ENCODE measurements at regions not wholly inside any gene's neighbourhood (a gene's known extent, or its start where the extent isn't known, plus 50 kb on each side); places are given as distances from the start of the nearest gene placed in this dataset.
"Not testable (repeated sequence)": the region's sequence is repeated elsewhere in the genome, so short reads cannot be mapped to it uniquely, and the experiment has no call there.

DNA sequence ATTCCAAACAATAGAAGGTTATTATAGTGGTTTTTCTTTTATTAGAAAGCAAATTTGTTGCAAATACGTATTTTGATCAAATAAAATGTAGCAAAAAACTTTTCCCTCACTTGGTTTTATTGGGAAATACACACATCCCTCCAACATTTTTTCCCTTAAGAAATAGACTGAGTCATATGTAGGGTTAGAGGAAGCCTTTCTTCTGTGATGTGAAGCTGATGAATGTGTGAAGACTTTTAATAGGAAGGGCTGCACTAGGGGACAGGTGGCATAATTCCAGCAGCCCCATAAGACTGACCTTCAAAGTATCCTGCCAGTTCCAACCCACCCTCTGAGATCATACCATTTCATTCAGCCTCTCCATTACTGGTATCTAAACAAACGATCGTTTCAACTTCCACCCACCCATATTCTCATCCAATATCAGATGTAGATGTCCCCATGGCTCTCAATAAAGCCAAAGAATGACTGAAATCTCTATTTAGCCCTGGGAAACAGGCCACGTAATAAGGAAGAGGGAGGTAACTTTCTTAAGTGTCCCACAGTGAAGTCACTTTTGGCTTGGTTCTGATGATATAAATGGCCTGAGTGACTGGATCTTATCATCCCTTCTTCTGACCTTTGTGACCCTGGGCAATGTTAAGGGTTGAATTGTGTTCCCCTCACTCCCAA, 64.7 kb upstream of the LPAR1 start:
- no peak for DNase-seq (ENCODE audit: low spot score in 2 of 2)
- in situ Hi-C loops (cut with MboI; ENCODE audit: low sequenced_read_pairs): no loop called here
- no peaks in the 10 kb centered on the region for H3K27me3 ChIP-seq (ENCODE audit: low read depth)
- no peaks in the 10 kb centered on the region for H3K4me1 ChIP-seq
- H3K4me3 ChIP-seq: no peak overlapping the region
- H3K36me3 ChIP-seq (replicated peaks): no peaks in the 10 kb centered on the region
- H3K9me3 ChIP-seq: no peaks in the 10 kb centered on the region

DNA sequence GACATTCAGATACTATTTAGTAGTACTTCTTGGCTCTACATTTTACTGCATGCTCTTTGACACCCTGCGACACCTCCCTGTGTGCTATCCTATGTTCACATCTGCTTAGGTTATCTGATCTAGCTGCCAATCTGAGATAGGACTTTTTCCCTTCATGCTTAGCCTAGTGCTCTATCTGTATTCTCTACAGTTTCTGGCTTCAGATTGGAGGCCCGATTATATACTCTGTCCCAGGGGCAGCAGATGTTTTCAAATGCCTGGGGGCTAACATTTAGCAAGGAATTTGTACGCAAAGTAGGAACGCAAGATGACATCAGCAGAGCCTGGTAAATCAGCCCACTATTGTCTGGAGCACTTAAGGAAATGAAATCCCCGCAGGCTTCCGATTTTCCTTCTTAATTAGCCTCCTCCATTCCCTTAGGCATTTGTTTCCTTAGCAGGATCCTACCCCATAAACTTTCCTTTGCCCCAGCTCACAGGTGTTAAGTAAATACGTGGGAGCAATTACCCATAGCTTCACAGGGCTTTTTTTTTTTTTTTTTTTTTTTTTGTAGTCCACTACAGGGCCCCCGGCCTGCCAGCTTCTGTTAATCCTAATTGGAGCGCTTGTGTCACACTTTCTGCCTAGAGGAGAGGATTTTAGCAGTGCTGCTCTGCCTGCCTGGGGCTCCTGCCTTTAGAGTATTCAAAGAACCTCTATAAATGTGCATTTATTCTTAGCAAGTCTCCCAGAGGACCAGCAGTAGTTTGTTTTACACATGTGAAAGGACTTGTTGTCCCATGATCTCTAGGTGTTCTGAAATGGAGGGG, 61.1 kb upstream of the LPAR1 start:
- in situ Hi-C loops (cut with MboI; ENCODE audit: low sequenced_read_pairs): no loop called here
- Histone ChIP-seq H3K27me3 (ENCODE audit: low read depth) (no peaks in the 10 kb centered on the region), H3K36me3 (replicated peaks) (no peaks in the 10 kb centered on the region), H3K4me1 (no peaks in the 10 kb centered on the region), H3K9me3 (no peaks in the 10 kb centered on the region), H3K4me3 (no peak overlapping the region)
- DNase-seq (ENCODE audit: low spot score in 2 of 2): peak; percentile 9 to 12

DNA sequence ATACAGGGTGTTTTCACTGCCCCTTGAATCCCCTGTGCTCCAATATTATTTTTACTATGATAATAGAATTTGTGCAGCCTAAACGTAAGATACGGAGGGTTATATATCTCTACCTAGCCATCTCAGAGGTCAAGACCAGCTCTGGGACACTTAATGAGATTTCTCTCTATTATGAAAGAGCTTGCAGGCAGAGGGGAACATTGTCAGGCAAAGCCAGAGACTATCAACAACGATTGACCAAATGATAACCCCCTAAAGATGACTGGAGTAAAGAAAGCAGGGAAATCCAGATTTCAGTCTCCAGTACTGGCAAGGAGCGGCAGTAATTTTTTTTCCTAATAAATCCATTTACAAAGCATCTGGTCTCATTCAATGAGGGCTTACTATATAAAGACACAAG, 59.8 kb upstream of the LPAR1 start:
- in situ Hi-C loops (cut with MboI; ENCODE audit: low sequenced_read_pairs): no loop called here
- DNase-seq (ENCODE audit: low spot score in 2 of 2): no peak

DNA sequence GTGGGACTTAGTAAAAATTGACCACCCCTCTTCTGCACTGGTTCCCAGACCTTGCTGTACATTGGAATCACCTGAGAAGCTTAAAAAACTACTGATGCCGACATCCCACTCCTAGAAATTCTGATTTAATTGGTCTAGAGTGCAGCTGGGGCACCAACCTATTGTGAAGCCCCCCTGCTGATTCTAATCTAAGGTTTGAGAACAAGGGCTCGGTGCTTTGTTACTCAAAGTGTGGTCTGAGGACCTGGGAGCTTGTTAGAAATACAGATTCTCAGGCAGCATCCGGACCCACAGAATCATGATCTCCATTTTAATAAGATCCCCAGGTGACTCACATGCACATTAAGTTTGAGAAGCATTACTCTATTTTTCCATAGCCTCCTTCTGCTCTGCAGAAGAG, 57.8 kb upstream of the LPAR1 start:
- in situ Hi-C loops (cut with MboI; ENCODE audit: low sequenced_read_pairs): no loop called here

More for the DNA sequence above, 59.8 kb upstream of the LPAR1 start:
- Histone ChIP-seq H3K9me3 (no peaks in the 10 kb centered on the region), H3K36me3 (replicated peaks) (no peaks in the 10 kb centered on the region), H3K27me3 (ENCODE audit: low read depth) (no peaks in the 10 kb centered on the region), H3K4me1 (no peaks in the 10 kb centered on the region), H3K4me3 (no peak overlapping the region)

DNA sequence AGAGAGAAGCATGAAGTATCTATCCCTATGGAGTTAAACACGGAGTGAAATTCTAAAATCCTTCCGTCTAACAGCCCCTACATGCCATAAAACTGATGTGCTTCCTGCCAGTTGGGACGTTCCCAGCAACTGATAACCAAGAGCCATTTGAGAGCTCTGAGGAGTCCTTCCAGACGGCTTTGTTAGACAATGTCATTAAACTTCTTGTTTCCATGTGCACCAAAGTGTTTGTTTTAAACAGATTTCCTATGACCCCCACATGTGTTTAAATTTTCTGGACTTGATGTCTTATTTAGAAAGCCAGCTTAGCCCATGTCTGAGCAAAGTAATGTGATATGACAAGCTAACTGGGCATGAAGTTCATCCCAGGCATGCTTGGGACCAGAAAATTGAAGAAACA, 57.2 kb upstream of the LPAR1 start:
- Histone ChIP-seq H3K27me3 (ENCODE audit: low read depth) (no peaks in the 10 kb centered on the region), H3K9me3 (no peaks in the 10 kb centered on the region), H3K36me3 (replicated peaks) (no peaks in the 10 kb centered on the region), H3K4me3 (no peak overlapping the region), H3K4me1 (no peaks in the 10 kb centered on the region)
- DNase-seq (ENCODE audit: low spot score in 2 of 2): no peak
- in situ Hi-C loops (cut with MboI; ENCODE audit: low sequenced_read_pairs): no loop called here

More for the DNA sequence above, 57.8 kb upstream of the LPAR1 start:
- Histone ChIP-seq H3K4me1 (no peaks in the 10 kb centered on the region), H3K36me3 (replicated peaks) (no peaks in the 10 kb centered on the region), H3K9me3 (no peaks in the 10 kb centered on the region), H3K4me3 (no peak overlapping the region), H3K27me3 (ENCODE audit: low read depth) (no peaks in the 10 kb centered on the region)
- no peak for DNase-seq (ENCODE audit: low spot score in 2 of 2)

DNA sequence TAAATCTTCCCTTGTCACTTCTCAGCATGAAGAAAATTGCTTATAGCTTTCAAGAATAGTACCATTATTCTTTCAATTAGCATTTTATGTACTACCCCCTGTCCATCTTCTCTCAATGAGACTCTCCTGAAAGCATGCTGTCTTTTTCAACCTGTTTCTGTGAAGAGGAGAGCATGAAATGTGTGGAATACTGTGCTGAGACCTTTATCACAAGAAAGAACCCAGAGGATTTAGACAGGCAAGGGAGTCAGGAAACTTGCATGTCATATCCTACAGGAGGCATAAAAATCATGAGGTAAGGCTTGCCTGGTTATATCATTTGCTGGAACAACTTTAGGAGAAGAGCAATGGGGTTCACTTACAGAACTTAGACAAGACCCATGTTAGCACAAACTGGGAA, 56.7 kb upstream of the LPAR1 start:
- DNase-seq (ENCODE audit: low spot score in 2 of 2): no peak
- H3K4me1 ChIP-seq: no peaks in the 10 kb centered on the region
- H3K27me3 ChIP-seq (ENCODE audit: low read depth): no peaks in the 10 kb centered on the region
- no peaks in the 10 kb centered on the region for H3K36me3 ChIP-seq (replicated peaks)
- in situ Hi-C loops (cut with MboI; ENCODE audit: low sequenced_read_pairs): no loop called here
- no peaks in the 10 kb centered on the region for H3K9me3 ChIP-seq
- H3K4me3 ChIP-seq: no peak overlapping the region

DNA sequence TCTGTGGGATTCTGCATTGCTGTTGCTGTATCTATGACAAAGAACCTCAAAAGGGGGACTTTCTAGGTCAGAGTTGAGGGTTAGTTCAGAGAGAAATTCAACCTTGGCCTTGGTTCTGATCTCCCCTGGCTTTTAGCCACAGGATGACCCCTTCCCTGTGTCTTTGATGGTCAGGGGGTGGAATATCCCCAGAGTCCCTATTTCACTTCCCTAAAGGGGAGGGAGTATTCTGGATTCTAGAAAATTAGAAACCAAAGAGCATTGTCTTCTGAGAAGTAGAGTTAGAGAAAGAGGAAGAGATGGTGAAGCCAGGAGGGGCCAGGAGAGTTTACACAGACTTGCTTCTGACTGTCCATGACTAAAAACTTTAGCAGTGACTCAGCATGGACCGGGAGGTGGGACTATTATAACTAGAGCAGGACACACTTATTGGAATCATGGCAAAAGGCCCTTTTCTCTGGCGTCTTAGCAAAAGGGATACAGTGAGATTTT, 56.2 kb upstream of the LPAR1 start:
- in situ Hi-C loops (cut with MboI; ENCODE audit: low sequenced_read_pairs): no loop called here
- no peaks in the 10 kb centered on the region for H3K4me1 ChIP-seq
- no peaks in the 10 kb centered on the region for H3K36me3 ChIP-seq (replicated peaks)
- no peak overlapping the region for H3K4me3 ChIP-seq
- H3K27me3 ChIP-seq (ENCODE audit: low read depth): no peaks in the 10 kb centered on the region
- H3K9me3 ChIP-seq: no peaks in the 10 kb centered on the region
- DNase-seq (ENCODE audit: low spot score in 2 of 2): no peak

DNA sequence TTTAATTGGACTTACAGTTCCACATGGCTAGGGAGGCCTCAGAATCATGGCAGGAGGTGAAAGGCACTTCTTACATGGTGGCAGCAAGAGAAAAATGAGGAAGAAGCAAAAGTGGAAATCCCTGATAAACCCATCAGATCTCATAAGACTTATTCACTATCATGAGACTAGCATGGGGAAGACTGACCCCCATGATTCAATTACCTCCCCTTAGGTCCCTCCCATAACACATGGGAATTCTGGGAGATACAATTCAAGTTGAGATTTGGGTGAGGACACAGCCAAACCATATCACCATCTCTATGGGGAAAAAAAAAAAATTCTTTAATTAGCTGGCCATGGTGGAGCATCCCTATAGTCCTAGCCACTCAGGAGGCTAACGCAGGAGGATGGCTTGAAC, 53.9 kb upstream of the LPAR1 start:
- H3K9me3 ChIP-seq; in situ Hi-C loops (cut with MboI; ENCODE audit: low sequenced_read_pairs); H3K36me3 ChIP-seq (replicated peaks); H3K4me1 ChIP-seq; DNase-seq (ENCODE audit: low spot score in 2 of 2); H3K4me3 ChIP-seq; H3K27me3 ChIP-seq (ENCODE audit: low read depth): not testable (repeated sequence)

Data from HAP-1 (cell line).